ENCODE measurements at regions not wholly inside any gene's neighbourhood (a gene's known extent, or its start where the extent isn't known, plus 50 kb on each side); places are given as distances from the start of the nearest gene placed in this dataset.
"Not testable (repeated sequence)": the region's sequence is repeated elsewhere in the genome, so short reads cannot be mapped to it uniquely, and the experiment has no call there.

- not testable (repeated sequence) for DNase-seq
These were observed 330.1 kb upstream of the AR start for GRCh38 chrX:67213686-67214085.

DNA sequence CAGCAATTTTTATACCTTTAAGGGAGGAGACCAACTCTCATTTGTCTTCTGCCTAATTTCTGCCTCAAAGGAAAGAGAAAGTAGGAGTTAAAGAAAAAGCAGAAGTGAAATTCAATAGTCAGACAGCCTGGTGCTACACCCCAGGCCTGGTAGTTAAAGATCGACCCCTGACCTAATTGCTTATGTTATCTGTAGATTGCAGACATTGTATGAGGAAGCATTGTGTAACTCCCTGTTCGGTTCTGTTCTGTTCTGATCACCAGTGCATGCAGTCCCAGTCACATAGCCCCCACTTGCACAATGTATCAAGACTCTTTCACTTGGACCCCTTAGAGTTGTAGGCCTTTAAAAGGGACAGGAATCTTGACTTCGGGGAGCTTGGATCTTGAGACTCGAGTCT is 335.9 kb upstream of the AR start:
- DNase-seq = no peak

DNA sequence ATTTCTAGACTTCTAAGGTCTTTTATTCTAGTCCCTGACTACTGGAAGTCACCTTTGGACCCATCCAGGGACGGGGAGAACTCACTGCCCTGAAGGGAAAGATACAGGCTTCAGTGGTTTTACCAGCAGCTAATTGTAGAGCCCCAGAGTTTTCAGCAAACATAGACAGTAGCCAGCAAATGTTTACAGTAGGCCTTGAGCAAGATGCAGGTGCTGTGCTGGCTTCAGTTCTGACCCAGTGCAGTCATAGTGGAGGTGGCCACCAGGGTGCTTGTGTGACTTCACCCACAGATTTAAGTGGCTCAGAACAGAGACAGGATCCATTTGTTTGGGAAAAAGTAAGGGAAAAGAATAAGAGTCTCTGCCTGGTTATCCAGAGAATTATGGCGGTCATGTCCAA is 384.4 kb upstream of the AR start:
- no peak for DNase-seq

- no peak for DNase-seq
These were observed 429.2 kb upstream of the AR start for GRCh38 chrX:67114635-67115034.

DNA sequence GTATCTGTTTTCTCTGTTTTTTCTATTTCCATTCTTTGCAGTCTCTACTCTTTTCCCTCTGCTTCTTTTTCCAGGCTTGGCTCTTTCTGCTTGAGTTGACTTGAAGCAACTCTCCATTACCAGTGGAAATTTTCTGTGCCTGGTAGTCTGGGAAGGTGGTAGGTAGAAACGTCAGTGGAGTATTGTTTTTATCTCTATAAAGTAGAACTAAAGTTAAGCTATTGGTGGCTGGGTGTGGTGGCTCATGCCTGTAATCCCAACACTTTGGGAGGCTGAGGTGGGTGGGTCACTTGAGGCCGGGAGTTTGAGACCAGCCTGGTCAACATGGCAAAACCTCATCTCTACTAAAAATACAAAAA is 438.1 kb upstream of the AR start:
- DNase-seq = no peak

- no peak for DNase-seq
These were observed 438.7 kb upstream of the AR start for GRCh38 chrX:67104982-67105757.

- DNase-seq = no peak
These were observed 443.6 kb upstream of the AR start for GRCh38 chrX:67100031-67100884.

GRCh38 chrX:67094061-67094460 is 449.8 kb upstream of the AR start:
- DNase-seq = no peak

GRCh38 chrX:67050760-67051159 is 411.9 kb upstream of the EDA2R start:
- DNase-seq = no peak

- DNase-seq = no peak
These were observed 406.0 kb upstream of the EDA2R start for GRCh38 chrX:67044866-67045265.

DNA sequence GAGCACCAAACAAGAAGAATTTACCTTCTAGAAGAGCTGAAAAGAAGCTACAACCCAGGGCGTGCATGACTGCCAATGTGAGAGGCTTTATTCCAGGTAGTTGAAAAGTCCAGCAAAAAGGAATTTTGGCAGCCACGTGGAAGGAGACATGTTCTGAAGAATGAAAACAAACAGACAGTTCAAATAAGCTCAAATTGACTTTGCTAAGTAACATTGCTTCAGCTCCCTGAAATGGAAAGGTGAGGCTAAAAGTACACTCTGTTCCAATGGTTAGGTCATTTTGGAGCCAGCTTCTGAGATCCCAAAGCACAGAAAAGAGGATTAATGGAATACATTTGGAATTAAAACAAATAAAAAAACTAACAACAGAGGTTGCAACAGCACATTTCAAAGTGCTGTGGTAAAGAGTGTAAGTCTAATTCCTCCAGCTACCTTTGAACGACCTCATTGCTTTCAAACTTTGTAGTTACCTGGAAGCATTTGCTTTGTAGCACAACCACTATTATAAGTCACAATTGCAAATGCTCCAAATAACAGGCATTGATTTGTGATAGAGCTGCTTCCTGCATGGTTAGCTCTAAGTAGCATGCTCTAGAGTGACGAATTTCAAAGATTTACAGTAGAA is 405.3 kb upstream of the EDA2R start:
- DNase-seq = no peak

GRCh38 chrX:67004451-67004850 is 365.6 kb upstream of the EDA2R start:
- DNase-seq = no peak

DNA sequence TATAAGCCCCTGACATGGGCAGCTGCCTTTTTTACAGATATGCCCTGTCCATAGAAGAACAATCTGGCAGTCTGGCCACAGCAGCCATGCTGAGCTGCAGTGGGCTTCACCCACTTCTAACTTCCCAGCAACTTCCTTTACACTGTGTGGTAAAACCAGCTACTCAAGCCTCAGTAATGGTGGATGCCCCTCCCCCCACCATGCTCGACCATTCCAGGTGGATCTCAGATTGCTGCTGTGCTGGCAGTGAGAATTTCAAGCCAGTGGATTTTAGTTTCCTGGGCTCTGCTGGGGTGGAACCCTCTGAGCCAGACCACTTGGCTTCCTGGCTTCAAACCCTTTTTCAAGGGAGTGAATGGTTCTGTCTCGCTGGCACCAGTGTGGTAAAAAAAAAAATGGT is 355.9 kb upstream of the EDA2R start:
- DNase-seq = no peak

- DNase-seq = not testable (repeated sequence)
These were observed 353.2 kb upstream of the EDA2R start for GRCh38 chrX:66992077-66992476.

DNA sequence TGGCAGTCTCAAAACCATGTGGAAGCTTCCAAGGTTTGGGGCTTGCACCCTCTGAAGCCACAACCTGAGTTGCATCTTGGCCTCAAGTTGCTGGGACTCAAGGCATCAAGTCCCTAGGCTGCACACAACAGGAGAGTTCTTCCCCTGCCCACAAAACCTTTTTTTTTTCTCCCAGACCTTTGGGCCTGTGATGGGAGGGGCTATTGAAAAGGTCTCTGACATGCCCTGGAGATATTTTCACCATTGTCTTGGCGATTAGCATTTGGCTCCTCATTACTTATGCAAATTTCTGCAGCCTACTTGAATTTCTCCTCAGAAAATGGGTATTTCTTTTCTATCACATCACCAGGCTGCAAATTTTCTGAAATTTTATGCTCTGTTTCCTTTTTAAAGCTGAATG is 349.5 kb upstream of the EDA2R start:
- DNase-seq = no peak

GRCh38 chrX:66961665-66962064 is 322.8 kb upstream of the EDA2R start:
- no peak for DNase-seq

DNA sequence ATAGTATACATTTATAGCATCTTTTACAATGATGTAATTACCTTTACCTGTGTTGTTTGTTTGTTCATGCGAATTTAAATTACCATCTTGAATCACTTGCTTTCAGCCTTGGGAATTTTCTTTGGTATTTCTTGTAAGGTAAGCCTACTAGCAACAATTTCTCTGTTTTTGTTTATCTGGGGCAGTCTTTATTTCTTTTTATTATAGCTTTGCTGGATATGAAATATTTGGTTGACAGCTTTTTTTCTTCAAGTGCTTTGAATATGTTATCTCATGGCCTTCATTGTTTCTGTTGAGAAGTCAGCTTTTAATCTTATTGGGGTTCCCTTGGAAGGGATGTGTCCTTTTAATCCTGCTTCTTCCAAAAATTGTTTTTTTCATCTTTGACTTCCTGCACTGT is 292.8 kb upstream of the EDA2R start:
- DNase-seq = no peak

DNA sequence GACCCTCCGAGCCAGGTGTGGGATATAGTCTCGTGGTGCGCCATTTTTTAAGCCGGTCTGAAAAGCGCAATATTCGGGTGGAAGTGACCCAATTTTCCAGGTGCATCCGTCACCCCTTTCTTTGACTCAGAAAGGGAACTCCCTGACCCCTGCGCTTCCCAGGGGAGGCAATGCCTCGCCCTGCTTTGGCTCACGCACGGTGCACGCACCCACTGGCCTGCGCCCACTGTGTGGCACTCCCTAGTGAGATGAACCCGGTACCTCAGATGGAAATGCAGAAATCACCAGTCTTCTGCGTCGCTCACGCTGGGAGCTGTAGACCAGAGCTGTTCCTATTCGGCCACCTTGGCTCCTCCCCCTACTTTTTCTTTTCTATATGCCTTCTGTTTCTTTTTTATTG is 291.6 kb upstream of the EDA2R start:
- not testable (repeated sequence) for DNase-seq

- DNase-seq = no peak
These were observed 281.4 kb upstream of the EDA2R start for GRCh38 chrX:66920296-66920695.

DNA sequence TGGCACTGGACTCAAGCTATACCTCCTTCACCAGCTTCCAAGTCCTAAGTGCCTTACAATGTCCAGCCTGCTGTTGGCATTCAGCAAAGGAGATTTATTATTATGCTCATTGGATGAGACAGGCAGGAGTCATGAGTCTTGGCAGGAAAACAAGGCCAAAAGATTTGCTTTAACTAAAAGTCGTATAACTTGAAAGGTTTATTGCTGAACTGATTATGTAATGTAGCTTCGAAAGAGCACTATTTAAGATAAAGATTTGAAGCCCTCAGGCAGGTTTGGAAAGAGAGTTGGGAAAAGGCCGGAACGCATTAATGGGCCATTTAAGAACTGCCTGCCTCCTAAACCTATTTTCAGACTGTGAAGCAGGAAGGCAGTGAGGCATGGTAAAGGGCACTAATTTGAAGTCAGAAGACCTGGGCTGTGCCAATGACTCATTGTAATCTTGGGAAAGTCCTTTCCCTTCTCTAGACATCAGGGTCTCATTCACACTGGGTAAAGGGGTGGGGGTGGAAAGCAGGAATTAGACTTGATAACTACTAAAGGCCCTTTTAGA is 280.5 kb upstream of the EDA2R start:
- no peak for DNase-seq

DNA sequence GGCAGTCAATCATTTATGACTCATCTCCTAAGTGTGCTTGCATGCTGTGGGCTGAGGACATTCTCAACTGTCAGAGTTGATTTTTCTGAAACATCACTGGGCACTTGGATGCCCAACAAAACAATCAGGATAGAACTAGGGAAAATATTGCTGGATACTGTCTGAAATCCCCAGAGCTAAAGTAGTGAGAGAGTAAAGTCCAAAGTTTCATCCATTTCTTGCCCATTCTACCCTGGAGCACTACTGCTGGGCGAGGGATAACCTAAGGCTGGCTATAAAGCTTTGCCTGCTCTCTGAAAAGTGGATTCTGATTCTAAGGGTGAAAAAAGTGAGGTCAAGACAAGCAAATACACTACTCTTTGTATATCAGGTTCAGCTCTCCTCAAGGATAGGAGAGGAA is 279.6 kb upstream of the EDA2R start:
- no peak for DNase-seq

DNA sequence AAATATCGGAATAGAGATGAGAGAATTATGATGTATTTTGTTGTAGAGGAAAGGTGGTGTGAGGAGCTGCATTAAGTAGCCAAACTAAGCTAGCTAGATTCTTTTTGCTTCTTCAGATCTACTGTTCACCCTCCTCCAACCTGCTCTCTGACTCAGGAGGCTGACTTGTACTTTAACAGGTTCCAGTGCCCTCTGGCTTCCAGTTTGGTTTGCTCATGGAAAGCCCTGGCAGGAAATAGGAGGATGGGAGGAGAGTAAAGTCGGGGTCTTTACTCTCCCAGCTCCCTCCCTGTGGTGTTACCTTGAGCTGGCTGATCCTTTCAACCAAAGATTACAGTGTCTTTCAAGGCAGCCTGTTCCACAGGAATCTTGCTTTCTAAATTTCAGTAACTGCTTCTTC is 277.0 kb upstream of the EDA2R start:
- DNase-seq = no peak

DNA sequence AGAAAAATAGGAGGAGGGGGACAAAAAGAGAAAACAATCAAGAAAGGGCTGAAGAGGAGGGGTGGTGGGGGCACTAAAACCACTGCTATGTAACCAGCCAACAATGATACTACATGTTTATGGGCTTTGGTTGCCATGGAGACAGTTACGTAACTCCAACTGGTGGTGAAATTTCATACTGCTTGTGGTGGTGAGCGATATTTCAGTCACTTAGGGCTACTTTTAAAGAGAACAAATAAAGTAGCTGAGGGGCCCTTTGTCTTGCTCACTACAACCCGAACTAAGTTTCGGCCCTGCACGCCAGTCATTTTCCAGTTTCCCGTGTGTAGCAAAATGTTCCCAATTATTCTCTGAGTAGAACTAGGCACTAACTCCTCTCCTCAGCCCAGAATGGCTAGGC is 275.2 kb upstream of the EDA2R start:
- no peak for DNase-seq

- no peak for DNase-seq
These were observed 273.5 kb upstream of the EDA2R start for GRCh38 chrX:66912417-66912816.
